Testis (tissue), 2 donors: ENCODE measurements at regions not wholly inside any gene's neighbourhood (a gene's known extent, or its start where the extent isn't known, plus 50 kb on each side); places are given as distances from the start of the nearest gene placed in this dataset.

Experiments
- POLR2A ChIP-seq: fragments of 450-650 bp; IDR thresholded peaks from one replicate; pipeline ENCODE4 v1.6.1; 2017; ENCODE audit warnings: antibody characterized with exemption, mild to moderate bottlenecking, moderate library complexity
- TF ChIP-seq, protein P1 (sequence below), 3 experiments: fragments of 450-650 bp in 2 of 3; fragments of 200-600 bp in 1 of 3; sonication (generic) in 1 of 3; IDR thresholded peaks; one replicate each; pipeline ENCODE4 v1.5.1; 2016 to 2019; ENCODE audit warnings: antibody characterized with exemption in 3 of 3, mild to moderate bottlenecking in 2 of 3, moderate library complexity in 1 of 3

DNA sequence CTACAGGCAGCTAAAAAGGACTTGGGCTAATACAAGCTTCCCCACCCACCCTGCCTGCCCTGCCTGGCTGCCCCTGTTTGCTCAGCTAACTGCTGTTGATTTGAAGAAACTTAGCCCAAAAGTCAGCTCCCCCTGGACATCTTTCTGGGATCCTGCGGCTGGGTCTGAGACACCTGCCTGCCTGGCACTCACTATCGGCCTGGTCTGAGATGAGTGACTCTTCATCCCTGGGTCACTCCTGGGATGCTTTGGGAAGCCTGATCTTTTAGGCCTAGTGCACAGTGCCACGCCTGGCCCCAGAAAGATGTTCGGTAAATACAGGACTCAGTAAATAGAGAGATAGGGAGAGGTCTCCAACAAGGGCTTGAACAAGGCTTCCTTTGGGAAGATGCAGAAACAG, 211.3 kb upstream of the DIO3 start:
- TF ChIP-seq, protein P1, sequence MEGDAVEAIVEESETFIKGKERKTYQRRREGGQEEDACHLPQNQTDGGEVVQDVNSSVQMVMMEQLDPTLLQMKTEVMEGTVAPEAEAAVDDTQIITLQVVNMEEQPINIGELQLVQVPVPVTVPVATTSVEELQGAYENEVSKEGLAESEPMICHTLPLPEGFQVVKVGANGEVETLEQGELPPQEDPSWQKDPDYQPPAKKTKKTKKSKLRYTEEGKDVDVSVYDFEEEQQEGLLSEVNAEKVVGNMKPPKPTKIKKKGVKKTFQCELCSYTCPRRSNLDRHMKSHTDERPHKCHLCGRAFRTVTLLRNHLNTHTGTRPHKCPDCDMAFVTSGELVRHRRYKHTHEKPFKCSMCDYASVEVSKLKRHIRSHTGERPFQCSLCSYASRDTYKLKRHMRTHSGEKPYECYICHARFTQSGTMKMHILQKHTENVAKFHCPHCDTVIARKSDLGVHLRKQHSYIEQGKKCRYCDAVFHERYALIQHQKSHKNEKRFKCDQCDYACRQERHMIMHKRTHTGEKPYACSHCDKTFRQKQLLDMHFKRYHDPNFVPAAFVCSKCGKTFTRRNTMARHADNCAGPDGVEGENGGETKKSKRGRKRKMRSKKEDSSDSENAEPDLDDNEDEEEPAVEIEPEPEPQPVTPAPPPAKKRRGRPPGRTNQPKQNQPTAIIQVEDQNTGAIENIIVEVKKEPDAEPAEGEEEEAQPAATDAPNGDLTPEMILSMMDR (IDR thresholded peaks at IDR 0.05), result no peak
- TF ChIP-seq POLR2A, result no peak
